ENCODE measurements at regions not wholly inside any gene's neighbourhood (a gene's known extent, or its start where the extent isn't known, plus 50 kb on each side); places are given as distances from the start of the nearest gene placed in this dataset.

DNA sequence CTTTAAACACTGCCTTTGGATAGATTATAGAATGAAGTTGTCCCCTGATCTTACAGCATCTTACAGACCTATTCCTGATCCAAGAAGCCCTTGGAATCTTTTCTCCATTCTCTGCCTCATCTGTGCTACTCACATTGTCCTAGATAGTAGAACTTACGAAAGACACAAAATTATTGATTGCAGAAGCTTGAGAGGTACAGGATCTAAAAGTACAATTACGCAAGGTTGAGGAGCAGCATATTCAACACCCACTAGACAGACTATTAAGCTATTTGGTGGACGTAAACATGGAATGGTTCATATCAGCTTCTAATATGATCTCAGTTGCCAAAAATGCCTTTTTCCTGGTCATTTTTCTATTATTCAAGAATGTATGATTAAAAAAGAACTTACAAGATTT is 90.5 kb upstream of the SEM1 start:
- TF ChIP-seq, protein P1, sequence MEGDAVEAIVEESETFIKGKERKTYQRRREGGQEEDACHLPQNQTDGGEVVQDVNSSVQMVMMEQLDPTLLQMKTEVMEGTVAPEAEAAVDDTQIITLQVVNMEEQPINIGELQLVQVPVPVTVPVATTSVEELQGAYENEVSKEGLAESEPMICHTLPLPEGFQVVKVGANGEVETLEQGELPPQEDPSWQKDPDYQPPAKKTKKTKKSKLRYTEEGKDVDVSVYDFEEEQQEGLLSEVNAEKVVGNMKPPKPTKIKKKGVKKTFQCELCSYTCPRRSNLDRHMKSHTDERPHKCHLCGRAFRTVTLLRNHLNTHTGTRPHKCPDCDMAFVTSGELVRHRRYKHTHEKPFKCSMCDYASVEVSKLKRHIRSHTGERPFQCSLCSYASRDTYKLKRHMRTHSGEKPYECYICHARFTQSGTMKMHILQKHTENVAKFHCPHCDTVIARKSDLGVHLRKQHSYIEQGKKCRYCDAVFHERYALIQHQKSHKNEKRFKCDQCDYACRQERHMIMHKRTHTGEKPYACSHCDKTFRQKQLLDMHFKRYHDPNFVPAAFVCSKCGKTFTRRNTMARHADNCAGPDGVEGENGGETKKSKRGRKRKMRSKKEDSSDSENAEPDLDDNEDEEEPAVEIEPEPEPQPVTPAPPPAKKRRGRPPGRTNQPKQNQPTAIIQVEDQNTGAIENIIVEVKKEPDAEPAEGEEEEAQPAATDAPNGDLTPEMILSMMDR (IDR thresholded peaks at IDR 0.05; ENCODE audit: poor library complexity): no peak
- TF ChIP-seq EZH2phosphoT487 (IDR thresholded peaks at IDR 0.05; ENCODE audit: low read depth, severe bottlenecking, unreplicated experiment): no peak

All from hepatocyte (in vitro differentiated cells).